Neural progenitor cell (in vitro differentiated cells): ENCODE measurements at regions not wholly inside any gene's neighbourhood (a gene's known extent, or its start where the extent isn't known, plus 50 kb on each side); places are given as distances from the start of the nearest gene placed in this dataset.
A peak's percentile ranks its signal among the peaks of the same experiment; 100 is the strongest.

ENCODE experiments used
- DNase-seq: peaks from one replicate; pipeline ENCODE4 v3.0.0-alpha.2; 2016; ENCODE audit warnings: low spot score
- H2AFZ ChIP-seq: fragments of 200-600 bp; sonication (generic); replicated peaks from 2 replicates; pipeline ENCODE4 v1.6.1; 2016; ENCODE audit warnings: antibody characterized with exemption
- H3F3A ChIP-seq: fragments of 200-600 bp; sonication (generic); 2 replicates; pipeline ENCODE4 v1.6.1; 2016; ENCODE audit warnings: antibody characterized with exemption, low read depth
- H3K27ac ChIP-seq: fragments of 200-600 bp; sonication (generic); 2 replicates; pipeline ENCODE4 v1.5.1; 2016; ENCODE audit warnings: mild to moderate bottlenecking
- H3K27me3 ChIP-seq: fragments of 200-600 bp; sonication (generic); 2 replicates; pipeline ENCODE4 v1.6.1; 2016; ENCODE audit warnings: mild to moderate bottlenecking, moderate library complexity
- H3K36me3 ChIP-seq: fragments of 200-600 bp; sonication (generic); 2 replicates; pipeline ENCODE4 v1.5.1; 2016
- H3K4me1 ChIP-seq: fragments of 200-600 bp; sonication (generic); 2 replicates; pipeline ENCODE4 v1.6.1; 2016; ENCODE audit warnings: mixed run types
- H3K4me2 ChIP-seq: fragments of 200-600 bp; sonication (generic); 2 replicates; pipeline ENCODE4 v1.6.1; 2016
- H3K4me3 ChIP-seq: fragments of 200-600 bp; sonication (generic); 2 replicates; pipeline ENCODE4 v1.5.1; 2016
- H3K79me2 ChIP-seq: fragments of 200-600 bp; sonication (generic); 2 replicates; pipeline ENCODE4 v1.6.1; 2016; ENCODE audit warnings: low read depth
- H3K9ac ChIP-seq: fragments of 200-600 bp; sonication (generic); 2 replicates; pipeline ENCODE4 v1.6.1; 2016
- H3K9me3 ChIP-seq: fragments of 200-600 bp; sonication (generic); 2 replicates; pipeline ENCODE4 v1.5.1; 2016; ENCODE audit warnings: low read depth
- H4K20me1 ChIP-seq: fragments of 200-600 bp; sonication (generic); 2 replicates; pipeline ENCODE4 v1.6.1; 2016; ENCODE audit warnings: low read depth
- H3K27ac Mint-ChIP-seq: 3 replicates; pipeline ENCODE4 v1.8.0; 2021; ENCODE audit warnings: mixed read lengths
- H3K27me3 Mint-ChIP-seq: 2 replicates; pipeline ENCODE4 v1.8.0; 2022; ENCODE audit warnings: low read depth, mild to moderate bottlenecking, inconsistent platforms, moderate library complexity, mixed read lengths; ENCODE audit not compliant: insufficient read depth
- H3K36me3 Mint-ChIP-seq: 3 replicates; pipeline ENCODE4 v1.8.0; 2021; ENCODE audit warnings: mixed read lengths
- H3K4me1 Mint-ChIP-seq: 3 replicates; pipeline ENCODE4 v1.8.0; 2021; ENCODE audit warnings: mixed read lengths
- H3K4me3 Mint-ChIP-seq: 3 replicates; pipeline ENCODE4 v1.8.0; 2021; ENCODE audit warnings: mild to moderate bottlenecking, moderate library complexity, mixed read lengths
- H3K9me3 Mint-ChIP-seq: 3 replicates; pipeline ENCODE4 v1.8.0; 2020; ENCODE audit warnings: mixed read lengths
- EZH2 ChIP-seq: fragments of 200-600 bp; sonication (generic); IDR thresholded peaks from 2 replicates; pipeline ENCODE4 v1.6.1; 2017; ENCODE audit warnings: antibody characterized with exemption, mild to moderate bottlenecking, moderate library complexity
- EZH2phosphoT487 ChIP-seq: fragments of 200-600 bp; sonication (generic); IDR thresholded peaks from 2 replicates; pipeline ENCODE4 v1.6.1; 2017; ENCODE audit warnings: antibody characterized with exemption
- TF ChIP-seq, protein P1 (sequence below): fragments of 200-600 bp; sonication (generic); IDR thresholded peaks from 2 replicates; pipeline ENCODE4 v1.5.1; 2017; ENCODE audit warnings: antibody characterized with exemption, mild to moderate bottlenecking

- H3K36me3 Mint-ChIP-seq = no peaks in the 10 kb centered on the region
- no peaks in the 10 kb centered on the region for H3F3A ChIP-seq
- no peaks in the 10 kb centered on the region for H3K9me3 ChIP-seq
- H3K4me1 Mint-ChIP-seq = no peaks in the 10 kb centered on the region
- H3K4me1 ChIP-seq = peaks cover 7% of the 10 kb centered on the region
- H3K9ac ChIP-seq = no peak overlapping the region
- H3K79me2 ChIP-seq = no peaks in the 10 kb centered on the region
- H3K27ac ChIP-seq = no peak overlapping the region
- no peaks in the 10 kb centered on the region for H3K27me3 Mint-ChIP-seq
- H3K4me2 ChIP-seq = no peak overlapping the region
- H3K4me3 Mint-ChIP-seq = no peak overlapping the region
- no peak overlapping the region for H3K27ac Mint-ChIP-seq
- H3K4me3 ChIP-seq = no peak overlapping the region
- no peaks in the 10 kb centered on the region for H3K27me3 ChIP-seq
- TF ChIP-seq EZH2phosphoT487 (no peak), EZH2 (no peak)
- TF ChIP-seq, protein P1, sequence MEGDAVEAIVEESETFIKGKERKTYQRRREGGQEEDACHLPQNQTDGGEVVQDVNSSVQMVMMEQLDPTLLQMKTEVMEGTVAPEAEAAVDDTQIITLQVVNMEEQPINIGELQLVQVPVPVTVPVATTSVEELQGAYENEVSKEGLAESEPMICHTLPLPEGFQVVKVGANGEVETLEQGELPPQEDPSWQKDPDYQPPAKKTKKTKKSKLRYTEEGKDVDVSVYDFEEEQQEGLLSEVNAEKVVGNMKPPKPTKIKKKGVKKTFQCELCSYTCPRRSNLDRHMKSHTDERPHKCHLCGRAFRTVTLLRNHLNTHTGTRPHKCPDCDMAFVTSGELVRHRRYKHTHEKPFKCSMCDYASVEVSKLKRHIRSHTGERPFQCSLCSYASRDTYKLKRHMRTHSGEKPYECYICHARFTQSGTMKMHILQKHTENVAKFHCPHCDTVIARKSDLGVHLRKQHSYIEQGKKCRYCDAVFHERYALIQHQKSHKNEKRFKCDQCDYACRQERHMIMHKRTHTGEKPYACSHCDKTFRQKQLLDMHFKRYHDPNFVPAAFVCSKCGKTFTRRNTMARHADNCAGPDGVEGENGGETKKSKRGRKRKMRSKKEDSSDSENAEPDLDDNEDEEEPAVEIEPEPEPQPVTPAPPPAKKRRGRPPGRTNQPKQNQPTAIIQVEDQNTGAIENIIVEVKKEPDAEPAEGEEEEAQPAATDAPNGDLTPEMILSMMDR = no peak
- no peaks in the 10 kb centered on the region for H3K36me3 ChIP-seq
- DNase-seq = no peak
- no peaks in the 10 kb centered on the region for H4K20me1 ChIP-seq
- no peak overlapping the region for H2AFZ ChIP-seq
- no peaks in the 10 kb centered on the region for H3K9me3 Mint-ChIP-seq
These were observed 58.5 kb upstream of the HIF1A start for GRCh38 chr14:61636779-61637178.

DNA sequence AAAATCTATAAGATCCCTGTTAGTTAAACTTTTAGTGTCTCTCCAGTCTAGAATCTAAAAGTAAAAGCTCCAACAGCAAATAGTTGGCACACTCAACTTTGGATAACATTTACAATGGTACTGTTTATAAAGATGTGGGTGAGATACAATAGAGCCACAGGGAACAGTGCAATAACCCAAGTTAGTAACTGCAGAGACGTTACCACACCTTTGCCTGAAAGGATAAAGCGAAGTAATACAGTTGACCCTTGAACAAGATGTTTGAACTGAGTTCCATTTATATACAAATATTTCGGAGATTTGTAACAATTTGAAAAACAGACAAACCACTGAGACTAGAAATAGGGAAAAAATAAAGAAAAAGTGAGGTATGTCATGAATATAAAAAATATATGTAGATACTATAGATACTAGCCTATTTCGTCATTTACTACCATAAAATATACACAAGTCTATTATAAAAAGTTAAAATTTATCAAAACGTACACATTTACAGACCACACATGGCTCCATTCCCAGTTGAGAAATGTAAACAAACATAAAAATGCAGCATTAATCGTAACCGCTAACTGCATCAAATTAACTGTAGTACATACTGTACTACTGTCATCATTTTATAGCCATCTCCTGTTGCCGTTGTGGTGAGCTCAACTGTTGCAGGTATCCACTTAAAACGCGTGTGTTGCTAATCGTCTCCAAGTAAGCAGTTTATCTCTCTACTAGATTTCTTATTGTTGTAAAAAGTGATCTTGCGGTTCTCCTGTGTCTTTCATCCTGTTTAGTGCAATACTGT lies 56.5 kb upstream of the HIF1A start:
- DNase-seq = no peak
- Histone ChIP-seq H3K79me2 (no peaks in the 10 kb centered on the region), H3K4me3 (no peak overlapping the region), H3K36me3 (no peaks in the 10 kb centered on the region), H3K4me1 (peaks cover 7% of the 10 kb centered on the region), H3F3A (no peaks in the 10 kb centered on the region), H3K4me2 (no peak overlapping the region), H2AFZ (no peak overlapping the region), H3K27me3 (no peaks in the 10 kb centered on the region), H4K20me1 (no peaks in the 10 kb centered on the region), H3K27ac (no peak overlapping the region), H3K9me3 (no peaks in the 10 kb centered on the region), H3K9ac (no peak overlapping the region)
- H3K9me3 Mint-ChIP-seq = no peaks in the 10 kb centered on the region
- no peaks in the 10 kb centered on the region for H3K36me3 Mint-ChIP-seq
- H3K27ac Mint-ChIP-seq = no peak overlapping the region
- H3K4me3 Mint-ChIP-seq = no peak overlapping the region
- peaks cover 2% of the 10 kb centered on the region for H3K27me3 Mint-ChIP-seq
- TF ChIP-seq EZH2 (no peak), EZH2phosphoT487 (no peak)
- TF ChIP-seq, protein P1 = no peak
- H3K4me1 Mint-ChIP-seq = peaks cover 2% of the 10 kb centered on the region

DNA sequence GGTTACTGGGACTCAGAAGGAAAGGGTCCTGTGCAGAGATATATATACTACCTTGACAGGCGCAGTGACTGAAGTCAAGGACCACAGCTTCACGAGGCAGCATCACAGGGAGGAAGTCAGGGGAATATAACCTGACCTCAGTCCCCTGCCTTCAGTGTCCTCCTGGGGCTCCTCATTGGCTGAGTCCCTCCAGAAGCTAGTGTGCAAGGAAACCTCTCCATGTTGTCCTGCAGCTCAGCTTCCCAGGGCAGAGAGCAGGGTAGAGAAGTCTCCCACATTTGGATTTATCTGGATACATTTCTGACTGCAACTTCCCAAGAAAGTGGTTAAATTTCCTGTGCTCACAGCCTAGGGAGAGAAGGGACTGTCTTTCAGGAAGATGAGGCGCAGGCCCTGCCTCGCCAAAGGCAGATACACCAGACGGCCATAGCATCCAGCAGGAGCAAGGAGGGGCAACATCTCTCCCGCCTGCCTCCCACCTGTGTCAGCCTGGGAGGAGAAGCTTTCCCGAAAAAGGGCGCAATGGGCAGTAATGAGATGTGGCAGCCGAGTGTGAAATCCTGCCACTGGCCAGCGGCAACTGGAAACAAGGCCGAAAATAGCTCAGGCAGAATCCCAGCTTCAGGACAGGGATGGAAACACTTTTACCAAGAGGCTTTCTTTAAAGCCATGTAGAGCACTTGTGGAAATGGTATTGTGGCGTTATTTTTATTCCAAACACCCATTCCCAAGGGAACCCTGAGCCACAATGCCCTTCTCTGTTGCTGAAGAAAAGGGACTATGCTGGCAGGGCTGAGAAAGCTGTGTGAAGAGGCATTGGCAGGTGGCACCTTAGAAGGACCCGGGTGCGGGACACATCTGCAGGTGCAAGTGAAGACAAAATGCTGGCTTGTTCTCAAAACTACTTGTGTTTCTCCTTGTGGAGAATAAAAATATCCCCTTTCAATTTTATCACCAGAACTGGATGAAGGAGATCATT lies 54.9 kb upstream of the HIF1A start:
- no peak overlapping the region for H3K27ac ChIP-seq

More for the DNA sequence above, 54.9 kb upstream of the HIF1A start:
- no peak for TF ChIP-seq EZH2
- H3K27ac Mint-ChIP-seq = no peak overlapping the region
- Histone ChIP-seq H3K9ac (no peak overlapping the region), H3K9me3 (no peaks in the 10 kb centered on the region), H2AFZ (peak overlapping the region; percentile 89), H3K4me1 (peaks cover 15% of the 10 kb centered on the region), H3K27me3 (no peaks in the 10 kb centered on the region), H3K36me3 (no peaks in the 10 kb centered on the region), H3F3A (no peaks in the 10 kb centered on the region), H3K79me2 (no peaks in the 10 kb centered on the region), H3K4me2 (peak overlapping the region; percentile 11), H3K4me3 (no peak overlapping the region), H4K20me1 (no peaks in the 10 kb centered on the region)
- peaks cover 10% of the 10 kb centered on the region for H3K4me1 Mint-ChIP-seq
- H3K27me3 Mint-ChIP-seq = peaks cover 2% of the 10 kb centered on the region
- DNase-seq = peak; percentile 14
- no peak overlapping the region for H3K4me3 Mint-ChIP-seq
- no peaks in the 10 kb centered on the region for H3K9me3 Mint-ChIP-seq
- H3K36me3 Mint-ChIP-seq = no peaks in the 10 kb centered on the region
